GM21390 (cell line): ENCODE measurements at regions not wholly inside any gene's neighbourhood (a gene's known extent, or its start where the extent isn't known, plus 50 kb on each side); places are given as distances from the start of the nearest gene placed in this dataset.

Experiments
- ATAC-seq: cut with Tn5 transposase; IDR thresholded peaks from one replicate; pipeline ENCODE4 v1.9.1; 2021; ENCODE audit not compliant: unreplicated experiment

- no peak for ATAC-seq
Observed at GRCh38 chr16:79449067-79449769, 151.3 kb downstream of the MAF start.

- ATAC-seq = no peak
Observed at GRCh38 chr16:79444572-79444971, 156.0 kb downstream of the MAF start.

DNA sequence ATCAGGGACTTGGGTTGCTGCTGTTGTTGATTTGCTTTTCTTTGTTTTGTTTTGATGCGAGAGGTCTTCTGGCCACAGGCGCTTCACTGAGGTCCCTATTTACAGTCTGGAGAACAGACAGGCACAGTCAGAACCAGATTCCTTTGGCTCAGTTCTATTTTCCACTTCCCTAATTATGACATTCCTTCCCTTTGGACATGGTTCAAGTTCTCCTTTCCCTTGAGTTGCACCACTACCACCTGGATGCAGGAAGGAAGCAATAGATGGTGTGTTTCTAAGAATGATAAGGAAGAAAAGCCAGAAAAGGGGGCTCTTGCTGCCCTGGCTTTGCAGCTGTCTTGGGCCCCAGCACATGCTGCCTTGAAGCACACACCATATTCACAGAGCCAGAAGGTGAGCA lies 160.6 kb downstream of the MAF start:
- ATAC-seq = no peak

DNA sequence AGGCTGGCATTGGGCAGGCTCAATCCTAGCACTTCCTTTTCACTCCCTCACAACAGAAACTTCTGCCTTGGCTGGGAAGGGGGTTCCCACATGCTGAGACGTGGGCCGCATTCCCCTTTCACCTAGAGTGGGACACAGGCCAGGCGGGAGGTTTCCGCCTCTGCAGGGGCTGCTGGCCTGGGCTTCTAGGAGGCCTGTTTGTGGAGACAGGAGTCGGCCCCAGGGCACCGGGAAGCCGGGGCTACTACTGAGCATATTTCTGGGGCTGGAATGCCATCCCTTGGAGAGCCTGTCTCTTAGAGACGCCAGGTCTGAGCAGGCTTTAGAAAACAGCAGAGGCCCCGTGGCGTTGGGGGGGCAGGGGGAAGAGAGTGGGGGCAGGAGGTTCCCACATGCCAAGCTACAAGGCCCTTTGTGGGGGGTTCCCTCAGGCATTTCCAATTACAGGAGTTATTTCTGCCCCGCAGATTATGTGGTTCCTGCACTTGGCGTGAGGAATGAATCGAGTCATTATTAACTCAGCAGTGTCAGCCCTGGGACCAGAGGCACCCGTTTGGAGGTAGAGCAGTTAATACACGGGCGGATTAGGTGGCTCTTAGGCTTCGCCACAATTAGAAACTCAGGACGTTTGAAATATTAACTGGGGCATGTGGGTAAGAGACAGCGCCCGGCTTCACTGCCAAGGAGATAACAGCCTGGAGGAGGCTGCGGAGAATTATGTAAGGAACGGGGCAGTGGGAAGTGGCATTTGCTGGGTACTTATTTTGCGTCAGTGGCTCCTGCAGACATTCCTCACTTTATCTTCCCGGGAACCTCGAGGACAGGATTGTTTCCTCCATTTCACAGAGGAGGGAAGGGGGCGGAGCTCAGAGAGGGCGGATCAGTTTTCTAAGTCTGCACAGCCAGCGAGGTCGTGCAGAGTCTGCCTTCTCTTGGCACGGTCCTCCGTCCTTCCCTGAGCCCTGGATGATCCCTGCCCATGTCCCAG lies 162.5 kb downstream of the MAF start:
- ATAC-seq = no peak

DNA sequence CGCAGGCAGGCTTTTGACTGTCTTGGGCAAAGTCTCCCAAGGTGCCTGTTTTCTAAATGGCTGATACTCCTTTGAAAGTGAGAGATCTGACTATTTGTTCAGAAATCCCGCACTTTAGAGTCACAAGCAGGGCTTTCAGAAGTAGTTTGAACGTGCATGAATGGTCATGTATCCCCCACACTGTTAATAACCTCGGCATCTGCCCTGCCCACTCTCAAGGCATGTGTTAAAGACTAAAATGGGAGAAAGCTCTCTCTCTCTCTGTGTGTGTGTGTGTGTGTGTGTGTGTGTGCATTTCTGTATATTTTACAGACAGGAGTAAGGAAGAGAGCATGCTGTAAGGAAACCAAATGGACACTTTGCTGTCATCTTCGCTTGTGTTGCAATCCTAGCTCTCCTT lies 163.7 kb downstream of the MAF start:
- ATAC-seq = no peak

DNA sequence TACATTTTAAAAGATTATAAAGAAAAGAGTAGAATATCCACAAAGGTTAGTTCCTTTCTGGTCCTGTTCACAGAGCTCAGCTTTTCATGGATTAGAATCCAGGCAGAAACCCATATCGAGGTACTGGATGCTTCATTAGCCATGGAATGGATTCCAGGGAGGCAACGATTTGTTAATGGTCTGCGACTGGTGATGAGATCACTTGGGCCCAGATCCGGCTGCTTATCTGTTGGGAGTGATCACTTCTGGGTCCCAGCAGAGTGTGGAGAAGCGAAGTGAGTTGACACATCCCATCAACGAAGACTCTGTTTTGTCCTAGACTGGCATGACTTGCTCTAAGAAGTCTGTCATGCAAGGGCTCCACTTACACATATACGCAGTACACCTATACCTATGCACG lies 165.8 kb downstream of the MAF start:
- no peak for ATAC-seq

- ATAC-seq = no peak
Observed at GRCh38 chr16:79434092-79434491, 166.4 kb downstream of the MAF start.

GRCh38 chr16:79431923-79432322 lies 168.6 kb downstream of the MAF start:
- ATAC-seq = no peak

DNA sequence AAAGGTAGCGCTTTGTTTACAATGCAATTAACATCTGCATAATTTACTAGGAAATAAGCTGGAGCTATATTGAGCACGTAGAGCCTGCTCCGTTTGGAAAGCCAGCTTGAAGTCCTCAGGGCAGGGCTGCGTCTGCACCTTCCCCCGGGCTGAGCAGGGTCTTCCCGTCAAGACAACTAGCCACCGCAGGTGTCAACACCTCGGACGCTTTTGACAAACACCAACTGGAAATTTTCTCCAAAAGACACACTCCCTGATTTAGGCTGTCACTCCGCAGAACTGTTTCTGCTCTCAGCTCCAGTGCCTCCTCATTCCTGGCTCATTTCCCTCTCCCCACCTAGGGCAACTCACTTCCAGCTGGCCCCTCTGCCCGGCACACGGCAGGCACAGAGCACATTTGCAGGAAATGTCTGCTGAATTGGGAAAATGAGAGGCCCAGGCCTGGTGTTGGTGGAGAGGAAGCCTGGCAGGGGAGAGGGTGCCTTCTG lies 170.3 kb downstream of the MAF start:
- no peak for ATAC-seq

GRCh38 chr16:79429381-79430190 lies 171.0 kb downstream of the MAF start:
- ATAC-seq = no peak

DNA sequence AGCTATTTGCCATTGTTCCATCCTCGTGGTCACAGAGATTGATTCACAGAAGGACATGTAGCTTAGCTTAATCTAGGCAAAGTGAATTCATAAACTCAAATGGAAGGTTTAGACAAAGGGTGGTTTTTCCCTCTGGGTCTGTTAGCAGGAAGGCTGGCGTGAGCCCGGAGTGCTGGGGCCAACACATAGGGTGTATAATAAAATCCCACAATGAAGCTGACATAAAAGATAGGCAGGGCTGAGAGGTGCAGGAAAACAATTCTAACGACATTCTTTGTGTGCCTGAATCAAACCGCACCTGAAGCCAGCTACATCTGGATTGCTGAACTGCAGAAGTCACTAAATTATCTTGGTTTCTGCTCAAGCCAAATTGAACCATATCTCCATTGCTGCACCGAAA lies 173.9 kb downstream of the MAF start:
- no peak for ATAC-seq

- no peak for ATAC-seq
Observed at GRCh38 chr16:79422064-79422463, 178.5 kb downstream of the MAF start.

- no peak for ATAC-seq
Observed at GRCh38 chr16:79421126-79421525, 179.4 kb downstream of the MAF start.

DNA sequence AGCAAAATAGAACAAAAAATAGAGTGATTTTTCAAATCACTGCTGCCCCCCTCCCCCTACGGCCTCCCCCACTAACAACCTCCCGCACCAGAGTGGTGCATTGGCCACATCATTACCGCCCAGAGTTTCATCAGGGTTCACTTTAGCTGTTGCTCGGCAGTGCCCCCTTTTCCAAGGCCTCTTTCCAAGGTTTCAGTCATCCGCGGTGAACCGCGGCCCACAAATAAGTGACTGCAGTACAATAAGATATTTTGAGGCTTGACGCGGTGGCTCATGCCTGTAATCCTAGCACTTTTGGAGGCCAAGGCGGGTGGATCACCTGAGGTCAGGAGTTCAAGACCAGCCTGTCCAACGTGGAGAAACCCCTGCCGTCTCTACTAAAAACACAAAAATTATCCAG lies 180.0 kb downstream of the MAF start:
- no peak for ATAC-seq

GRCh38 chr16:79419148-79419547 lies 181.4 kb downstream of the MAF start:
- no peak for ATAC-seq

GRCh38 chr16:79417601-79418008 lies 182.9 kb downstream of the MAF start:
- no peak for ATAC-seq

GRCh38 chr16:79415983-79416640 lies 184.4 kb downstream of the MAF start:
- ATAC-seq = no peak

GRCh38 chr16:79412783-79413225 lies 187.7 kb downstream of the MAF start:
- ATAC-seq = no peak

DNA sequence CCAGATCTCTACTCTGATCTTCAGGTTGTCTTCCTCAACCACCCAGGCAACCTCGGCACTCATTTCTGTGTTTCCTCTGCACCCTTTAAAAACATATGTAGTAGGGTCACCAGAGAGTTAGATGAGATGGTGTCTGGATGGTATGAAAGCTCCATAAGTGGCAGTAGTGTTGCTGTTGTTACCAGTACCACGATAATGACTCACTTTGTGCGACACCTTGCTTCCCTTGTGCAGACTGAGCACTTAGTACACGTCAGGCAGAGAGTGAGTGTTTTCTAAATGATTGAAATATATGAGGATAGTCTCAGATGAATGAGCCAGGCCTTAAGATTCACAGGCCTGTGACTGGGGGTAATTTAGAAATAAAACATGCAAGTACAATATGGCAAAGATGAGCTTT lies 188.7 kb downstream of the MAF start:
- no peak for ATAC-seq

GRCh38 chr16:79411357-79411756 lies 189.2 kb downstream of the MAF start:
- ATAC-seq = no peak

DNA sequence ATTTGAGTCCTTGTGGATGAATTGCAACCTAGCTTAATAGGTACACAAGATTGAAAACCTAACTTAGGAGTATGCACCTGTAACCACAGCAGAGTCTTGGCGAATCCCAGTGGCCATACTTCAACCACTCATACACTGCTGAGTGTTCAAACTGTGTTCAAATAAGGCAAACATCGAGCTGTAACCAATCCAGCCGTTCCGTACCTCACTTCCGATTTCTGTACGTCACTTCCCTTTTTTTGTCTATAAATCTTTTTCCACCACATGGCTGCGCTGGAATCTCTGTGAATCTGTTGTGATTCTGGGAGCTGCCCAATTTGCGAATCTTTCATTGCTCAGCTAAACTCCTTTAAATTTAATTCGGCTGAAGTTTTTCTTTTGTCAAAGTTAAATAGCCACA lies 190.6 kb downstream of the MAF start:
- ATAC-seq = no peak
